ENCODE measurements at regions not wholly inside any gene's neighbourhood (a gene's known extent, or its start where the extent isn't known, plus 50 kb on each side); places are given as distances from the start of the nearest gene placed in this dataset.

DNA sequence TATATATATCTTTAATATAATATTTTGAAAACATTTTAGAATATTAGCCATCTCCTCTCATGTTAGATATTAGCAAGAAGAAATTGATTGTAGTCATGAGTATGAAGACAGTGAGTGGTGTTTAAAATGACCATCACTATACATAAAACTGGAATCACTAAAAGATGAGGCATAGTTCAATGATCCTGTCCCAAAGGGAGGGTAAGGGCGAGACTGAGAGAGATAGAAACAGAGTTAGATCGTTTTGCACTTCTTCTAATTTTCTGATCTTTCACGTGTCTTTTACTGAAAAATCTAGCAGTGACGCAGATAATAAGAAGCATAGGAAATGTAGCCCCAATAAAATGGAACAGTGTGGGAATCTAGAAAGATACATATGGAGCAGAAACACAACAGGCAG lies 627.4 kb downstream of the SLC16A7 start:
- TF ChIP-seq, protein P1, sequence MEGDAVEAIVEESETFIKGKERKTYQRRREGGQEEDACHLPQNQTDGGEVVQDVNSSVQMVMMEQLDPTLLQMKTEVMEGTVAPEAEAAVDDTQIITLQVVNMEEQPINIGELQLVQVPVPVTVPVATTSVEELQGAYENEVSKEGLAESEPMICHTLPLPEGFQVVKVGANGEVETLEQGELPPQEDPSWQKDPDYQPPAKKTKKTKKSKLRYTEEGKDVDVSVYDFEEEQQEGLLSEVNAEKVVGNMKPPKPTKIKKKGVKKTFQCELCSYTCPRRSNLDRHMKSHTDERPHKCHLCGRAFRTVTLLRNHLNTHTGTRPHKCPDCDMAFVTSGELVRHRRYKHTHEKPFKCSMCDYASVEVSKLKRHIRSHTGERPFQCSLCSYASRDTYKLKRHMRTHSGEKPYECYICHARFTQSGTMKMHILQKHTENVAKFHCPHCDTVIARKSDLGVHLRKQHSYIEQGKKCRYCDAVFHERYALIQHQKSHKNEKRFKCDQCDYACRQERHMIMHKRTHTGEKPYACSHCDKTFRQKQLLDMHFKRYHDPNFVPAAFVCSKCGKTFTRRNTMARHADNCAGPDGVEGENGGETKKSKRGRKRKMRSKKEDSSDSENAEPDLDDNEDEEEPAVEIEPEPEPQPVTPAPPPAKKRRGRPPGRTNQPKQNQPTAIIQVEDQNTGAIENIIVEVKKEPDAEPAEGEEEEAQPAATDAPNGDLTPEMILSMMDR (IDR thresholded peaks at IDR 0.05) = no peak
- no peak for TF ChIP-seq ZFX (IDR thresholded peaks at IDR 0.05; ENCODE audit: borderline replicate concordance)

All from 22Rv1 (cell line).